ENCODE measurements at regions not wholly inside any gene's neighbourhood (a gene's known extent, or its start where the extent isn't known, plus 50 kb on each side); places are given as distances from the start of the nearest gene placed in this dataset.

DNA sequence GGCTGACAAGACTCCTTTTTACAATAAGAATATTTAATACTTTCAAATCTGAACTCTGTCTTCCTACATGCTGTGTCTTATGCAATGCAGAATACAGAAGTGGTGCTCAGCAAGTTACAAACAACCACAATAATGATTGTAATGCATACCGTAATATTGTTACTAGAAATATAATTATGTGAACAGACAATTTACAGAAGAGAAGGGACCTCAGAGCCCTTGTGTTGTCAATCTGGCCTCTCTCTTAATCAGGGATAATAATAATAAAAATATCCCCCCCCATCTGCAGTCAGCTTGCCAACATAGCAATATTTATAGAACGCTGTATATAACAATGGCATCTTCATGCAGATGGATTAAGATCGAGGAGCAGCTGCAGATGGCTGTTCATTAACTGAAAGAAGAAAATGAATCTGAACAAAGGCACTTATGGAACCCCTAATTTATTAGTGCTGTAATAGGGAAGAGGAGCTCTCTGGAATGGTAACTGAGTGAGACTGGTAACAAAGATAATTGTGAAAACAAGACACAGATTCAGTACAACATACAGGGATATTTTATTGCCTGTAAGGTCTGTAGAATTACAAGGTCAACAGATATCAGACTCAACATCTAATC lies 106.3 kb downstream of the TMEM26 start:
- Histone ChIP-seq H3K9me3 (no peaks in the 10 kb centered on the region), H3K27ac (no peak overlapping the region), H3K36me3 (no peaks in the 10 kb centered on the region), H3K27me3 (no peaks in the 10 kb centered on the region), H3K4me3 (no peak overlapping the region), H3K4me1 (no peaks in the 10 kb centered on the region)
- TF ChIP-seq, protein P1, sequence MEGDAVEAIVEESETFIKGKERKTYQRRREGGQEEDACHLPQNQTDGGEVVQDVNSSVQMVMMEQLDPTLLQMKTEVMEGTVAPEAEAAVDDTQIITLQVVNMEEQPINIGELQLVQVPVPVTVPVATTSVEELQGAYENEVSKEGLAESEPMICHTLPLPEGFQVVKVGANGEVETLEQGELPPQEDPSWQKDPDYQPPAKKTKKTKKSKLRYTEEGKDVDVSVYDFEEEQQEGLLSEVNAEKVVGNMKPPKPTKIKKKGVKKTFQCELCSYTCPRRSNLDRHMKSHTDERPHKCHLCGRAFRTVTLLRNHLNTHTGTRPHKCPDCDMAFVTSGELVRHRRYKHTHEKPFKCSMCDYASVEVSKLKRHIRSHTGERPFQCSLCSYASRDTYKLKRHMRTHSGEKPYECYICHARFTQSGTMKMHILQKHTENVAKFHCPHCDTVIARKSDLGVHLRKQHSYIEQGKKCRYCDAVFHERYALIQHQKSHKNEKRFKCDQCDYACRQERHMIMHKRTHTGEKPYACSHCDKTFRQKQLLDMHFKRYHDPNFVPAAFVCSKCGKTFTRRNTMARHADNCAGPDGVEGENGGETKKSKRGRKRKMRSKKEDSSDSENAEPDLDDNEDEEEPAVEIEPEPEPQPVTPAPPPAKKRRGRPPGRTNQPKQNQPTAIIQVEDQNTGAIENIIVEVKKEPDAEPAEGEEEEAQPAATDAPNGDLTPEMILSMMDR (IDR thresholded peaks at IDR 0.05) = no peak
- ATAC-seq = no peak
- intact Hi-C loops (cut with DNase I) = no loop called here
- DNase-seq = peak in 2 of 4 donors; percentile 27 to 32

DNA sequence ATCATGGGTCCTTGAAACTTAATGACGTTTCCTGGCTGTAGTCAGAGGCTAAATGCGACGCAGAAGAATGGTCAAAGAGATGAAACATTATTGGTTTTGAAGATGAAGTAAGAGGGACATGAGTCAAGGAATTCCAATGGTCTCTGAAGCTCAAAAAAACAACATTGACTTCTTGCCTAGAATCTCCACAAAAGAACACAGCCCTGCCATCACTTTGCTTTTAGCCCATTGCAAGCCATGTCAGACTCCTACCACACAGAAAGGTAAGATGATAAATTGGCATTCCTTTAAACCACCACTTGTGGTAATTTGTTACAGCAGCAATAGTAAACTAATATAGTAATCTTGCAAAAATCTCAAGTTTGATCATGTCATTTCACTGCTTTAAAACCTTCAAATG lies 109.4 kb downstream of the TMEM26 start:
- DNase-seq (no peak), ATAC-seq (no peak)
- no peak overlapping the region for H3K4me3 ChIP-seq
- H3K36me3 ChIP-seq = no peaks in the 10 kb centered on the region
- no peaks in the 10 kb centered on the region for H3K9me3 ChIP-seq
- no peak overlapping the region for H3K27ac ChIP-seq
- no peaks in the 10 kb centered on the region for H3K4me1 ChIP-seq
- intact Hi-C loops (cut with DNase I) = no loop called here
- TF ChIP-seq, protein P1 (IDR thresholded peaks at IDR 0.05) = no peak
- H3K27me3 ChIP-seq = no peaks in the 10 kb centered on the region

DNA sequence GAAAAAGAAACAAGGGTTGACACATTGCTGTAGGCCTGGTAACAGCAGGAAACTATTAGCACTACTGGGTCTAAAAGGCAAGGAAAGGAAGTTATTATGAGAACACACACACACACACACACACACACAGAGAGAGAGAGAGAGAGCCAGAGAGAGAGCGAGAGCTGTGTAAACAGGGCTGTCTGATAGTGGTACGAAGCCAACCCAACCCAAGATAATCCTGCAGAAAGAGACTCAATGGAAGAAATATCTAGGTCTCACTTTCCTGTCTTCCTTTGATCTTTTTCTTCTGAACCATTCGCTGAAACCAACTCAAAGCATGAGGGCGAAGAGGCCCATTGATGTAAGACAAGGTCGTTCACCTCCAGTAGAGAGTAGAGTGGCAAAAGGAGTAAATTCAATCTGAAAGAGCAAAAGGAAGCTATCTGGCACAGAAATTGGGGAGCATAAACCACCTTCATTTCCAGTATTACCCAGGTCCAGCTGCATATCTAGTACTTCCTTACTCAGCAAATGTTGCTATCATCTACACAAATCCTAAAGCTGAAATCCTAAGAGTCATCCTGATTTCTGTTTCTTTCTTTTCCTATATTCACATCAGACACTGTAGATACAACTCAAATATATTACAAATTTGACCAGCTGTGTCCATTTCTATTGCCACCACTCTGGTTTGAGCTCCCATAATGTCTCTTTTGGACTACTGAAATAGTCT lies 110.2 kb downstream of the TMEM26 start:
- no peak overlapping the region for H3K4me3 ChIP-seq
- no peaks in the 10 kb centered on the region for H3K36me3 ChIP-seq
- no peaks in the 10 kb centered on the region for H3K4me1 ChIP-seq
- TF ChIP-seq, protein P1 (IDR thresholded peaks at IDR 0.05) = no peak
- no peak for DNase-seq
- intact Hi-C loops (cut with DNase I) = no loop called here
- H3K27ac ChIP-seq = no peak overlapping the region
- ATAC-seq = peak; percentile 34
- H3K9me3 ChIP-seq = no peaks in the 10 kb centered on the region
- H3K27me3 ChIP-seq = no peaks in the 10 kb centered on the region

DNA sequence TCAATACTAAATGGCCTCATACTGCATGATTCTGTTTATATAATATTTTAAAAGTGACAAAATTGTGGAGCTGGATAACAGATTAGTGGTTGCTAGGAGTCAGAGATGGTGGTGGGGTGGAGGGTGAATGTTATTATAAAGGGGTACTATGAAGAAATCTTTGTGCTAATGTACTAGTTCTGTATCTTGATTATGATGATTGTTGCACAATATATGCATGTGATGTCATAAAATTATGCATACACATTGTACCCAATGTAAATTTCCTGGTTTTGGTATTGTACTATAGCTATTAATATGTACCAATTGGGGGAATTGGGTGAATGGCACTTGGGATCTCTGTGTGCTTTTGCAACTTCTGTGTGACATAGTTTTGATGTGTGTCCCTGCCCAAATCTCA lies 112.2 kb downstream of the TMEM26 start:
- no peaks in the 10 kb centered on the region for H3K36me3 ChIP-seq
- H3K4me3 ChIP-seq = no peak overlapping the region
- DNase-seq (no peak), ATAC-seq (no peak)
- no peaks in the 10 kb centered on the region for H3K4me1 ChIP-seq
- H3K27me3 ChIP-seq = no peaks in the 10 kb centered on the region
- no peak overlapping the region for H3K27ac ChIP-seq
- intact Hi-C loops (cut with DNase I) = no loop called here
- H3K9me3 ChIP-seq = no peaks in the 10 kb centered on the region
- TF ChIP-seq, protein P1 (IDR thresholded peaks at IDR 0.05) = no peak

DNA sequence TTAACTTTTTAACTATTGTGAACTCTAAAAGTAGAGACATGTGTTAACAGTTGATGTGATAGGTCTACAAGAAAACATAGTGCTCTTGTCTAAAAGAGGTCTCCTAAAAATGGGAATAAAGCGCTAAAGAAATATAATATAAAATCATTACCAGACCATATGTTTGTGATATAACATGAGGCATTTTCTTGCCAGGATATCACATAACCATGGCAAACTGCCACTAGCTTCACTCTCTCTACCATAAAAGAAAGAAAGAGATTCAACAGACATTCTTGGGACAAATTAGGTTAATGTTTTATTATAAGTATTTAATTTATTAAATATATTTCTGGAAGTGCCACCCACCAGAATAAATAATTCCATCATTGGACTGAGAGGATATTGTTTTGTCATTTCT lies 115.0 kb downstream of the TMEM26 start:
- Histone ChIP-seq H3K27ac (no peak overlapping the region), H3K4me3 (no peak overlapping the region), H3K36me3 (no peaks in the 10 kb centered on the region), H3K9me3 (no peaks in the 10 kb centered on the region), H3K27me3 (no peaks in the 10 kb centered on the region), H3K4me1 (no peaks in the 10 kb centered on the region)
- DNase-seq (no peak), ATAC-seq (no peak)
- TF ChIP-seq, protein P1 (IDR thresholded peaks at IDR 0.05) = no peak
- intact Hi-C loops (cut with DNase I) = no loop called here

All from left lung (tissue), 4 donors.